Glutamatergic neuron (in vitro differentiated cells): ENCODE measurements at regions not wholly inside any gene's neighbourhood (a gene's known extent, or its start where the extent isn't known, plus 50 kb on each side); places are given as distances from the start of the nearest gene placed in this dataset.

Source experiments
- DNase-seq: peaks from one replicate; pipeline ENCODE4 v3.0.0; 2022
- H3K27ac Mint-ChIP-seq: one replicate; pipeline ENCODE4 v1.8.0; 2020; ENCODE audit warnings: mild to moderate bottlenecking, mixed read lengths, inconsistent platforms; ENCODE audit not compliant: unreplicated experiment
- H3K27me3 Mint-ChIP-seq: one replicate; pipeline ENCODE4 v1.8.0; 2020; ENCODE audit warnings: mild to moderate bottlenecking, moderate library complexity, mixed read lengths, inconsistent platforms; ENCODE audit not compliant: unreplicated experiment
- H3K36me3 Mint-ChIP-seq: one replicate; pipeline ENCODE4 v1.8.0; 2020; ENCODE audit warnings: mild to moderate bottlenecking, mixed read lengths, inconsistent platforms; ENCODE audit not compliant: unreplicated experiment
- H3K4me1 Mint-ChIP-seq: one replicate; pipeline ENCODE4 v1.8.0; 2020; ENCODE audit warnings: mild to moderate bottlenecking, low read depth, mixed read lengths, inconsistent platforms; ENCODE audit not compliant: unreplicated experiment
- H3K4me3 Mint-ChIP-seq: one replicate; pipeline ENCODE4 v1.8.0; 2020; ENCODE audit warnings: mild to moderate bottlenecking, mixed read lengths, inconsistent platforms; ENCODE audit not compliant: unreplicated experiment
- H3K9me3 Mint-ChIP-seq: one replicate; pipeline ENCODE4 v1.8.0; 2020; ENCODE audit warnings: mild to moderate bottlenecking, moderate library complexity, mixed read lengths, inconsistent platforms; ENCODE audit not compliant: unreplicated experiment
- TF ChIP-seq, protein P1 (sequence below): fragments of 200-600 bp; sonication (generic); IDR thresholded peaks from one replicate; pipeline ENCODE4 v1.5.0; 2021; ENCODE audit not compliant: partially characterized antibody, unreplicated experiment

DNA sequence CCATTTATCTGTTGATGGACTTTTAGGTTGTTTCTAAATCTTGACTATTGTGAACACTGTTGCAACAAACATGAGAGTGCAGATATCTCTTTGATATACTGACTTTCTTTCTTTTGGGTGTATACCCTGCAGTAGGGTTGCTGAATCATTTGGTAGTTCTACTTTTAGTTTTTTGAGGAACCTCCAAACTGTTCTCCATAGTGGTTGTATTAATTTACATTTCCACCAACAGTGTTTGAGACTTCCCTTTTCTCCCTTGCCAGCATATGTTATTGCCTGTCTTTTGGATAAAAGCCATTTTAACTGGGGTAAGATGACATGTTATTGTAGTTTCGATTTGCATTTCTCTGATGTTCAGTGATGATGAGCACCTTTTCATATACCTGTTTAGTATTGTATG, 330.0 kb downstream of the DDX10 start:
- Mint-ChIP-seq H3K9me3 (peaks cover 2% of the 10 kb centered on the region), H3K36me3 (peaks cover 4% of the 10 kb centered on the region), H3K27ac (no peak overlapping the region), H3K27me3 (no peaks in the 10 kb centered on the region), H3K4me1 (no peaks in the 10 kb centered on the region), H3K4me3 (no peak overlapping the region)
- DNase-seq = no peak
- TF ChIP-seq, protein P1, sequence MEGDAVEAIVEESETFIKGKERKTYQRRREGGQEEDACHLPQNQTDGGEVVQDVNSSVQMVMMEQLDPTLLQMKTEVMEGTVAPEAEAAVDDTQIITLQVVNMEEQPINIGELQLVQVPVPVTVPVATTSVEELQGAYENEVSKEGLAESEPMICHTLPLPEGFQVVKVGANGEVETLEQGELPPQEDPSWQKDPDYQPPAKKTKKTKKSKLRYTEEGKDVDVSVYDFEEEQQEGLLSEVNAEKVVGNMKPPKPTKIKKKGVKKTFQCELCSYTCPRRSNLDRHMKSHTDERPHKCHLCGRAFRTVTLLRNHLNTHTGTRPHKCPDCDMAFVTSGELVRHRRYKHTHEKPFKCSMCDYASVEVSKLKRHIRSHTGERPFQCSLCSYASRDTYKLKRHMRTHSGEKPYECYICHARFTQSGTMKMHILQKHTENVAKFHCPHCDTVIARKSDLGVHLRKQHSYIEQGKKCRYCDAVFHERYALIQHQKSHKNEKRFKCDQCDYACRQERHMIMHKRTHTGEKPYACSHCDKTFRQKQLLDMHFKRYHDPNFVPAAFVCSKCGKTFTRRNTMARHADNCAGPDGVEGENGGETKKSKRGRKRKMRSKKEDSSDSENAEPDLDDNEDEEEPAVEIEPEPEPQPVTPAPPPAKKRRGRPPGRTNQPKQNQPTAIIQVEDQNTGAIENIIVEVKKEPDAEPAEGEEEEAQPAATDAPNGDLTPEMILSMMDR = no peak

DNA sequence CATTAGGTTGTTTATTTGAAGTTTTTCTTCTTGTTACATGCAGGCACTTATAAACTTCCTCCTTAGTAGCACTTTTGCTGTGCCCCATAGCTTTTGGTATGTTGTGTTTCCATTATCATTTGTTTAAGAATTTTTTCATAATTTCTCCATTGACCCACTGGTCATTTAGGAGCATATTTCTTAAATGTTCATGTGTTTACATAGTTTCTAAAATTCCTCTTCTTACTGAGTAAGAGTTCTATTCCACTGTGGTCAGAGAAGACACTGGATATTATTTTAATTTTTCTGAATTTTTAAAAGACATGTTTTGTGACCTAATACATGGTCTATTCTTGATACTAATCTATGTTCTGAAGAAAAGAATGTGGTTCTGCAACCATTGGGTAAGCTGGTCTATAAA, 333.0 kb downstream of the DDX10 start:
- no peaks in the 10 kb centered on the region for H3K27me3 Mint-ChIP-seq
- H3K27ac Mint-ChIP-seq = no peak overlapping the region
- H3K9me3 Mint-ChIP-seq = peaks cover 2% of the 10 kb centered on the region
- no peaks in the 10 kb centered on the region for H3K4me1 Mint-ChIP-seq
- H3K4me3 Mint-ChIP-seq = no peak overlapping the region
- H3K36me3 Mint-ChIP-seq = peaks cover 4% of the 10 kb centered on the region
- DNase-seq = no peak
- TF ChIP-seq, protein P1 = no peak

DNA sequence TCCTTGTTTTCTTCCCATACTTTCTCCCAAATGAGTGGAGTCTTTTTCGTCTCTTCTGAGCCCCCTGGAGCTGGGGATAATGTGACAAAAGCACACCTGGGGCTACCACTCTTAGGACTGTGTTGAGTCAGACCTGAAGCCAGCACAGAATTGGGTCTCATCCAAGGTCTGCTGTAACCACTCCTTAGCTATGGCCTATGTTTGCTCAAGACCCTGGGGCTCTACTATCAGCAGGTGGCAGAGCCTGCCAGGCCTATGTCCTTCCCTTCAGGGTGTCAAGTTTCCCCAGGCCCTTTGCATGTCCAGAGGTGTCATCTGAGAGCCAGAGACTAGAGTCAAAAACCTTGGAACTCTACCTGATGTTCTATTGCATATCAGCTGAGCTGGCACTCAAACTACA, 335.7 kb downstream of the DDX10 start:
- Mint-ChIP-seq H3K9me3 (peaks cover 2% of the 10 kb centered on the region), H3K36me3 (peaks cover 4% of the 10 kb centered on the region), H3K4me1 (no peaks in the 10 kb centered on the region), H3K4me3 (no peak overlapping the region), H3K27ac (no peak overlapping the region), H3K27me3 (no peaks in the 10 kb centered on the region)
- TF ChIP-seq, protein P1 = no peak
- DNase-seq = no peak

DNA sequence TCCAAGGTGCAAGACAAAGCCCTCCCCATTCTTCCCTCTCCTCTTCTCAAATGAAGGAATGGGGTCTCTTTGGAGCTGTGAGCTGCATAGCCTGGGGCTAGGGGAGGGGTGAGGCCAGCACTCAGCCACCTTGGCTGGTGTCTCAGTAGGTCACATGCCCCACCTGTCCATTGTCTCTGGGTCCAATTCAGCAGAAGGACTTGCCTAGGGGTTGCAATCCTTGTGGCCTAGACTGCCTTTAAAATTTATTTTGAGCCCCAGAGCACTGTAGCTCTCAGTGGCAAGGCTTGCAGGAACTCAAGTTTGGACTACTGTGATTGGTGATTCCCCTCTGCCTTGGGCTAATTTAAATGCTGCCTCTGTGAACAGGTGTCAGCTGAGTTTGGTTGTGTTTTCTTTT, 336.7 kb downstream of the DDX10 start:
- Mint-ChIP-seq H3K4me1 (no peaks in the 10 kb centered on the region), H3K27me3 (peaks cover 2% of the 10 kb centered on the region), H3K27ac (no peak overlapping the region), H3K4me3 (no peak overlapping the region), H3K9me3 (peaks cover 2% of the 10 kb centered on the region), H3K36me3 (peaks cover 2% of the 10 kb centered on the region)
- TF ChIP-seq, protein P1 = no peak
- no peak for DNase-seq

DNA sequence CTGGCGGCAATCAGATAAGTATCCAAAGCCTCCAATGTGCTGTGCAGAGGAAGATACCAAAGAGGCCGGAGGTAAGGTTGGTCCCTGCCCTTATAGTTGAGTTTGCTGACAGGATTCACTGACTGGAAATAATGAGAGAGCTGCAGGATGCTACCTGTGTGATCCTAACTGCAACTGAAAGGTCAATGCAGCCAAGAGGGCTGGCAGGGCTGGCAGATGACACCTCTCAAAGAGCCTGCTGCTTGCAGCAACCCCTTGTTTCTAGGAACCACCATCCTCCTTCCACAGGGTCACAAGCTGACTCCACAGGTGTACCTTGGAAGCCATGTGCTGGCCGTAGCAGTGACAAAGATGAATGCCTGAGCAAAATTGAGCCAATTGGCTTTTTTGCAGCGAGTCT, 348.1 kb downstream of the DDX10 start:
- Mint-ChIP-seq H3K4me3 (no peak overlapping the region), H3K36me3 (peaks cover 8% of the 10 kb centered on the region), H3K4me1 (no peaks in the 10 kb centered on the region), H3K9me3 (peaks cover 2% of the 10 kb centered on the region), H3K27me3 (peaks cover 1% of the 10 kb centered on the region), H3K27ac (no peak overlapping the region)
- TF ChIP-seq, protein P1 = no peak
- DNase-seq = no peak
